Epithelial cell of proximal tubule (primary cell): ENCODE measurements at regions not wholly inside any gene's neighbourhood (a gene's known extent, or its start where the extent isn't known, plus 50 kb on each side); places are given as distances from the start of the nearest gene placed in this dataset.

Experiments used
- DNase-seq: peaks from one replicate; pipeline ENCODE4 v3.0.0-alpha.2; 2011; ENCODE audit warnings: low read depth
- H3K4me3 ChIP-seq: 2 replicates; pipeline ENCODE4 v1.5.1; 2011; ENCODE audit warnings: low read depth, mild to moderate bottlenecking, low read length
- CTCF ChIP-seq: conservative IDR thresholded peaks from 2 replicates; pipeline ENCODE4 v1.5.1; 2012; ENCODE audit warnings: low read depth, mild to moderate bottlenecking, low read length

- no peak overlapping the region for H3K4me3 ChIP-seq
- TF ChIP-seq CTCF = no peak
- DNase-seq = no peak
Observed at GRCh38 chr13:72174549-72174948, 307.5 kb upstream of the DACH1 start.

GRCh38 chr13:72170571-72170970, 303.6 kb upstream of the DACH1 start:
- no peak for DNase-seq
- TF ChIP-seq CTCF = no peak
- no peak overlapping the region for H3K4me3 ChIP-seq

- H3K4me3 ChIP-seq = no peak overlapping the region
- DNase-seq = no peak
- TF ChIP-seq CTCF = no peak
Observed at GRCh38 chr13:72168126-72168855, 301.3 kb upstream of the DACH1 start.

GRCh38 chr13:72166102-72166650, 299.2 kb upstream of the DACH1 start:
- TF ChIP-seq CTCF = no peak
- no peak overlapping the region for H3K4me3 ChIP-seq
- no peak for DNase-seq

GRCh38 chr13:72165276-72165675, 298.3 kb upstream of the DACH1 start:
- TF ChIP-seq CTCF = no peak
- H3K4me3 ChIP-seq = no peak overlapping the region
- DNase-seq = no peak

- TF ChIP-seq CTCF = no peak
- DNase-seq = no peak
- no peak overlapping the region for H3K4me3 ChIP-seq
Observed at GRCh38 chr13:72164811-72165210, 297.8 kb upstream of the DACH1 start.

- no peak for TF ChIP-seq CTCF
- no peak for DNase-seq
- H3K4me3 ChIP-seq = no peak overlapping the region
Observed at GRCh38 chr13:72163678-72164077, 296.7 kb upstream of the DACH1 start.
